ENCODE measurements at regions not wholly inside any gene's neighbourhood (a gene's known extent, or its start where the extent isn't known, plus 50 kb on each side); places are given as distances from the start of the nearest gene placed in this dataset.
"Not testable (repeated sequence)": the region's sequence is repeated elsewhere in the genome, so short reads cannot be mapped to it uniquely, and the experiment has no call there.

- no peak for DNase-seq
Observed at GRCh38 chr7:9082203-9082602, 648.8 kb downstream of the NXPH1 start.

GRCh38 chr7:9083837-9084236 lies 650.4 kb downstream of the NXPH1 start:
- no peak for DNase-seq

GRCh38 chr7:9091282-9091681 lies 657.9 kb downstream of the NXPH1 start:
- DNase-seq: no peak

- no peak for DNase-seq
Observed at GRCh38 chr7:9097565-9098060, 664.2 kb downstream of the NXPH1 start.

- DNase-seq: no peak
Observed at GRCh38 chr7:9100289-9100688, 666.9 kb downstream of the NXPH1 start.

- no peak for DNase-seq
Observed at GRCh38 chr7:9102846-9103245, 669.4 kb downstream of the NXPH1 start.

- no peak for DNase-seq
Observed at GRCh38 chr7:9106747-9107146, 673.3 kb downstream of the NXPH1 start.

- no peak for DNase-seq
Observed at GRCh38 chr7:9120331-9120730, 686.9 kb downstream of the NXPH1 start.

GRCh38 chr7:9124320-9124719 lies 690.9 kb downstream of the NXPH1 start:
- no peak for DNase-seq

- no peak for DNase-seq
Observed at GRCh38 chr7:9125246-9125645, 691.8 kb downstream of the NXPH1 start.

GRCh38 chr7:9127901-9128300 lies 694.5 kb downstream of the NXPH1 start:
- DNase-seq: no peak

- DNase-seq: no peak
Observed at GRCh38 chr7:9148687-9149086, 715.3 kb downstream of the NXPH1 start.

- no peak for DNase-seq
Observed at GRCh38 chr7:9149499-9150082, 716.2 kb downstream of the NXPH1 start.

- not testable (repeated sequence) for DNase-seq
Observed at GRCh38 chr7:9163691-9164090, 730.3 kb downstream of the NXPH1 start.

- DNase-seq: no peak
Observed at GRCh38 chr7:9175871-9176270, 742.5 kb downstream of the NXPH1 start.

- no peak for DNase-seq
Observed at GRCh38 chr7:9181356-9181755, 747.9 kb downstream of the NXPH1 start.

GRCh38 chr7:9186730-9187129 lies 753.3 kb downstream of the NXPH1 start:
- DNase-seq: no peak

- DNase-seq: no peak
Observed at GRCh38 chr7:9189703-9190102, 756.3 kb downstream of the NXPH1 start.

GRCh38 chr7:9192969-9193368 lies 759.6 kb downstream of the NXPH1 start:
- no peak for DNase-seq

GRCh38 chr7:9200626-9201025 lies 767.2 kb downstream of the NXPH1 start:
- no peak for DNase-seq

GRCh38 chr7:9201928-9202327 lies 768.5 kb downstream of the NXPH1 start:
- no peak for DNase-seq

- no peak for DNase-seq
Observed at GRCh38 chr7:9204571-9204970, 771.2 kb downstream of the NXPH1 start.

GRCh38 chr7:9210114-9210513 lies 776.7 kb downstream of the NXPH1 start:
- no peak for DNase-seq

- DNase-seq: no peak
Observed at GRCh38 chr7:9217204-9217603, 783.8 kb downstream of the NXPH1 start.

- no peak for DNase-seq
Observed at GRCh38 chr7:9226500-9226899, 793.1 kb downstream of the NXPH1 start.

All from EL (cell line).